Endothelial cell of umbilical vein (primary cell): ENCODE measurements at regions not wholly inside any gene's neighbourhood (a gene's known extent, or its start where the extent isn't known, plus 50 kb on each side); places are given as distances from the start of the nearest gene placed in this dataset.

Experiments used
- BruUV-seq: library from RNA; stranded (reverse); fragments of 400-500 nt; replicated peaks from 2 replicates; lab custom pipeline; 2021; lab: Mats Ljungman, UMichigan
- CTCF ChIA-PET: fragments of 300-600, 350-600 bp; sonication (Branson Sonifier 250); formaldehyde crosslinking; loops from one replicate; lab custom pipeline; 2021; ENCODE audit warnings: antibody characterized with exemption, inconsistent platforms; lab: Charles Lee
- POLR2A ChIA-PET: fragments of 300-600, 350-600 bp; sonication (Branson Sonifier 250); formaldehyde crosslinking; loops from one replicate; lab custom pipeline; 2021; ENCODE audit warnings: antibody characterized with exemption, inconsistent platforms; lab: Charles Lee
- DNase-seq: peaks from one replicate; pipeline ENCODE4 v3.0.0-alpha.2; 2011; ENCODE audit warnings: low read depth, low spot score
- FAIRE-seq: peaks from 2 replicates; lab custom pipeline; 2011; peaks lifted over from hg19 to GRCh38; lab: Jason Lieb, UNC
- H2AFZ ChIP-seq: 2 replicates; pipeline ENCODE4 v1.6.0; 2012; ENCODE audit warnings: low read depth, low read length, control low read depth, inconsistent platforms
- H3K27ac ChIP-seq: 2 replicates; pipeline ENCODE4 v1.5.1; 2011; ENCODE audit warnings: low read depth, mild to moderate bottlenecking, control low read depth, low read length, moderate library complexity; ENCODE audit not compliant: insufficient read depth
- H3K27me3 ChIP-seq, 2 experiments: 2 replicates each; pipeline versions ENCODE4 v1.6.0 to v1.6.1; 2011; ENCODE audit warnings: low read length in 2 of 2, mixed read lengths in 1 of 2; ENCODE audit not compliant: control insufficient read depth in 2 of 2, insufficient read depth in 2 of 2
- H3K36me3 ChIP-seq, 2 experiments: 2 replicates in 1 of 2; 3 replicates in 1 of 2; pipeline ENCODE4 v1.5.1; 2011; ENCODE audit warnings: low read length in 2 of 2, mild to moderate bottlenecking in 1 of 2, moderate library complexity in 1 of 2; ENCODE audit not compliant: control insufficient read depth in 2 of 2, insufficient read depth in 2 of 2; ENCODE audit errors: extremely low read depth in 1 of 2
- H3K4me1 ChIP-seq: 3 replicates; pipeline ENCODE4 v1.5.1; 2011; ENCODE audit warnings: mild to moderate bottlenecking, low read length; ENCODE audit not compliant: control insufficient read depth, insufficient read depth; ENCODE audit errors: extremely low read depth
- H3K4me2 ChIP-seq: 2 replicates; pipeline ENCODE4 v1.6.1; 2011; ENCODE audit warnings: low read length, control low read depth, mixed read lengths; ENCODE audit not compliant: insufficient read depth
- H3K4me3 ChIP-seq, 3 experiments: fragments of 200-600 bp in 1 of 3; sonication (generic), shearing (Covaris generic) in 1 of 3; replicated peaks in 1 of 3; 2 replicates each; pipeline ENCODE4 v1.5.1; 2011 to 2016; ENCODE audit warnings: control low read depth in 3 of 3, low read length in 3 of 3, mild to moderate bottlenecking in 2 of 3, inconsistent platforms in 1 of 3, low read depth in 1 of 3, moderate library complexity in 1 of 3; ENCODE audit not compliant: insufficient read depth in 1 of 3
- H3K79me2 ChIP-seq: 2 replicates; pipeline ENCODE4 v1.6.0; 2012; ENCODE audit warnings: low read length, inconsistent platforms; ENCODE audit not compliant: control insufficient read depth, insufficient read depth
- H3K9ac ChIP-seq: replicated peaks from 2 replicates; pipeline ENCODE3; 2011; ENCODE audit warnings: low read length, control low read depth; ENCODE audit not compliant: insufficient read depth; ENCODE audit errors: extremely low read depth
- H3K9me1 ChIP-seq: replicated peaks from 3 replicates; pipeline ENCODE4 v1.6.0; 2011; ENCODE audit warnings: mild to moderate bottlenecking, low read length; ENCODE audit not compliant: control insufficient read depth, insufficient read depth; ENCODE audit errors: extremely low read depth
- H3K9me3 ChIP-seq: replicated peaks from 2 replicates; pipeline ENCODE4 v1.5.1; 2012; ENCODE audit warnings: low read length, inconsistent platforms; ENCODE audit not compliant: control insufficient read depth, insufficient read depth
- H4K20me1 ChIP-seq: replicated peaks from 2 replicates; pipeline ENCODE3; 2011; ENCODE audit warnings: mild to moderate bottlenecking, low read length; ENCODE audit not compliant: control insufficient read depth, insufficient read depth; ENCODE audit errors: extremely low read depth
- CTCF ChIP-seq, 2 donors: IDR thresholded peaks; 1 replicate in 1 of 2; 2 replicates in 1 of 2; pipeline ENCODE4 v1.5.1; 2011; ENCODE audit warnings: low read length in 2 of 2, mild to moderate bottlenecking in 2 of 2, moderate library complexity in 2 of 2, control low read depth in 1 of 2, inconsistent platforms in 1 of 2, low read depth in 1 of 2; ENCODE audit not compliant: insufficient read depth in 1 of 2; ENCODE audit errors: extremely low read depth in 1 of 2
- EZH2 ChIP-seq: IDR thresholded peaks from 2 replicates; pipeline ENCODE4 v1.6.1; 2012; ENCODE audit warnings: borderline replicate concordance, low read depth, mild to moderate bottlenecking, moderate library complexity, low read length, inconsistent platforms; ENCODE audit not compliant: severe bottlenecking
- FOS ChIP-seq: IDR thresholded peaks from 2 replicates; pipeline ENCODE4 v1.6.1; 2011; ENCODE audit warnings: mild to moderate bottlenecking, low read length, moderate library complexity, borderline replicate concordance; ENCODE audit not compliant: insufficient read depth
- GATA2 ChIP-seq: IDR thresholded peaks from 2 replicates; pipeline ENCODE4 v1.7.0; 2011; ENCODE audit warnings: low read depth, mild to moderate bottlenecking, moderate library complexity, mixed read lengths, low read length; ENCODE audit not compliant: insufficient read length, insufficient read depth
- JUN ChIP-seq: IDR thresholded peaks from 2 replicates; pipeline ENCODE4 v1.6.1; 2011; ENCODE audit warnings: borderline replicate concordance, low read depth; ENCODE audit not compliant: insufficient read length, insufficient read depth
- MAX ChIP-seq: IDR thresholded peaks from 2 replicates; pipeline ENCODE4 v1.6.1; 2011; ENCODE audit not compliant: insufficient read depth, insufficient read length
- MYC ChIP-seq: IDR thresholded peaks from one replicate; pipeline ENCODE4 v1.6.1; 2011; ENCODE audit warnings: mild to moderate bottlenecking, low read depth, low read length
- POLR2A ChIP-seq: IDR thresholded peaks from 2 replicates; pipeline ENCODE4 v1.6.1; 2012; ENCODE audit warnings: low read depth, mild to moderate bottlenecking, control low read depth, low read length
- POLR2AphosphoS5 ChIP-seq: IDR thresholded peaks from 2 replicates; pipeline ENCODE4 v1.6.1; 2012; ENCODE audit warnings: low read depth, mild to moderate bottlenecking, control low read depth, low read length, moderate library complexity; ENCODE audit not compliant: insufficient read depth
- dilution Hi-C: fragments of 300-500 bp; cut with MboI; formaldehyde crosslinking; loops from one replicate; pipeline ENCODE4 v1.15.0; 2019; ENCODE audit warnings: low sequenced_read_pairs; ENCODE audit not compliant: extremely low pct_ligation_motif_present
- intact Hi-C: fragments of 100-400 bp; cut with micrococcal nuclease; formaldehyde crosslinking; loops from one replicate; pipeline ENCODE4 v1.10.0; 2022

- POLR2A ChIA-PET, result no interaction called here
Observed at GRCh38 chr6:14540276-14540675, 422.7 kb downstream of the CD83 start.

More at GRCh38 chr6:14540276-14540675, 422.7 kb downstream of the CD83 start:
- H2AFZ ChIP-seq, result no peak overlapping the region
- dilution Hi-C loops, result no loop called here
- no peaks in the 10 kb centered on the region for H3K9me1 ChIP-seq
- H3K4me1 ChIP-seq, result no peaks in the 10 kb centered on the region
- no peaks in the 10 kb centered on the region for H3K27me3 ChIP-seq
- no peaks in the 10 kb centered on the region for H4K20me1 ChIP-seq
- H3K27ac ChIP-seq, result no peak overlapping the region
- no peak overlapping the region for H3K4me2 ChIP-seq
- FAIRE-seq (no peak), DNase-seq (no peak)
- peaks cover 10% of the 10 kb centered on the region for H3K9me3 ChIP-seq
- no peaks in the 10 kb centered on the region for H3K79me2 ChIP-seq
- intact Hi-C loops, result no loop called here
- H3K4me3 ChIP-seq, result no peak overlapping the region
- CTCF ChIA-PET, result no interaction called here
- no TSS peak for BruUV-seq
- H3K9ac ChIP-seq, result no peak overlapping the region
- no peaks in the 10 kb centered on the region for H3K36me3 ChIP-seq
- TF ChIP-seq JUN (no peak), POLR2AphosphoS5 (no peak), POLR2A (no peak), CTCF (IDR thresholded peaks at IDR 0.05; ENCODE audit: extremely low read depth in 1 of 2, insufficient read depth in 1 of 2, low read depth in 1 of 2, low read length in 2 of 2) (no peak), FOS (no peak), MAX (no peak), MYC (no peak), GATA2 (no peak), EZH2 (no peak)
